SW 1271 (cell line): ENCODE measurements at regions not wholly inside any gene's neighbourhood (a gene's known extent, or its start where the extent isn't known, plus 50 kb on each side); places are given as distances from the start of the nearest gene placed in this dataset.
"Not testable (repeated sequence)": the region's sequence is repeated elsewhere in the genome, so short reads cannot be mapped to it uniquely, and the experiment has no call there.

ENCODE experiments used
- DNase-seq, 2 experiments: peaks; one replicate each; lab custom pipeline; 2025; lab: John Stamatoyannopoulos, UW

DNA sequence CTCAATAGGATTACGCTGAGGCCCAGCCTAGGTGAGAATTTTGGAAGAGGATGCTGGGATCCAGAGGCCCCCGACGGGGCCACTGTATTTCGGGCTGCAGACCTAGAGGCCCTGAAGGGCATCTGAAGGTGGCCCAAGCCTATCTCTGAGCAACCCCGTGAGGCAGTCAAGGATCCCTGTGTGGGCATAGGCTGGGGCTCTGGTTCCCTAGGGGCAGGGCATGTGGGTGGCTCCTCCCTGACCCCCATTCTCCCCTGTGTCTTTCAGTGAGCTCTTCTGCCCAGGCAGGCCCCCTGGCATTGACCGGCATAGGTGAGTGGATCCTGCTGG, 216.0 kb downstream of the SNRPN start:
- no peak for DNase-seq

DNA sequence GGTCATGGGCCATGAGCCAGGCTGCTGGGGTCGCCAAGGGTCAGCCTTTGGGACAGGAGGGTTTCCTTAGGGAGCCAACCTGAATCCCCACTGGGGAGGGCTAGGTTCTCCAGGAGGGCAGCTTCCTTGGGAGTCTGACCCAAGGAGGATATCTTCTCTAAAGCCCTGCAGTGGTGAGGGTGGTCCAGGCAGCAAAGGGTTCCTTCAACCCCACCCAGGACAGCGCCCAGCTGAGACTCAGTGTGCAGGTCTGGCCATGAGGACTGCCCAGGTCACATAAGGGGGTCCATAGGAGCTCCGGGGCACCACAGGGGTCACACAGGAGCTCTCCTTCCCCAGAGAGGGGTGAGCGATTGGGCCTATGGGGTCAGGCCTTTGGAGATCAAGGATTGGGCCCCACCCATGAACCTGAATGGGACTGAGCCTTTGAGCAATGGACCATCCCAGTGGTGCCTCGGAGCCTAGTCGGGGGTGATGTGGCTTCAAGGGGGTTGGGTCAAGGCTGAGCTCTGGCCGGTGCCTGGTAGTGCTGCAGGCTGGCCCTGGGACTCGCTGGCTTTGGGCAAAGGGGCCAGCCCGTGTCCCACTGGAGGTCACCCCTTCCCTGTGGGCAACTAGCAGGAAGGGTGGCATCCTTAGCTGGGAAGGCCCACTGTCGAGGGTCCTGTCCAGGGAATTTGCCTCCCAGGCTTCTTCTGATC, 216.5 kb downstream of the SNRPN start:
- DNase-seq, result no peak

DNA sequence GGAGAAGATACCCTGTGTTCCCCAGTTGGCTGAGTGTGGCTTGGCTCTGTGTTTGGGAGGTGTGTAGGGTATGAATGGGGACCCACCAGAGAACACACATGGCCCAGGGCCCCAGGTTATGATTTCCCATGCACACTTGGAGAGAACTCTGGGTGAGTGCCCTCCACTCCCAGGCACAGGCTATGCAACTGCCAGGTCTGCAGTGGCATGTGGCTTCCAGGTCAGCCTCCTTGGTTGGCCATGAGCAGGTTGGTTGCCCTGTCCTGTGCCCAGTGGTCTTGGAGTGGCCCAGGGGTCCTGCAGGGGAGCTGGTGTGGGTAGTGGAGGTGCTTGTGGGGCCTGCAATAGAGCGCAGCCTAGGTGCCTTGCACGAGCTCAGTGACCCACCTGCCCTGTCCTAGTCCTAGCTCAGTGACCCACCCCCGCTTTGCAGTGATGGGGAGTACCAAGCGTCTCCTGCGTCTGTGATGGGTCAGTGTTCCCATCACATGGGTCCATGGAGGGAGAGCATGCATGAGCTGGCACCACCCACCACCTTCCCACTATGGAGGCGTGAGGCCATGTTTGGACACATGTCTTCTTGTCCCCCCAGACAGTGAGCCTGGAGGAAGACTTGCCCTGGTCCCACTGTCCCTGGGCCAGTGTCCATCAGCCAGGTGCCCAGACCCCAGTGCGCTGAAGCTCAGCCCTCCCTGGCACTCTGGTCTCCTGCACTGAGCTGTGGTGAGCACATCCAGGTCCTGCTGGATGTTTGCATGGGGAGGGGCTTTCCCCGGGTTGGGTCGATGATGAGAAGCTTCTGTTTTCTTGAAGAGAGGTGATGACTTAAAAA, 217.3 kb downstream of the SNRPN start:
- no peak for DNase-seq

DNA sequence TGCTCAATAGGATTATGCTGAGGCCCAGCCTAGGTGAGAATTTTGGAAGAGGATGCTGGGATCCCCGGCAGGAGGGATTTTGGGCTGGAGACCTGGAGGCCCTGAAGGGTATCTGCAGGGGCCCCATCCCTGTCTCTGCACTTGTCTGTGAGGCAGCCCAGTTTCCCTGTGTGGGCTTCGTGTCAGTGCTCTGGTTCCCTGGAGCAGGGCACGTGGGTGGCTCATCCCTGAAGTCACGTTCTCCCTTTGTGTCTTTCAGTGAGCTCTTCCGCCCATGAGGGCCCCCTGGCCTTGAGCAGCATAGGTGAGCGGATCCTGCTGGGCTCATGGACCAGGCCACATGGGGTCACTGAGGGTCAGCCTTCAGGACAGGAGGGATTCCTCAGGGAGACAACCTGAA, 217.9 kb downstream of the SNRPN start:
- no peak for DNase-seq

DNA sequence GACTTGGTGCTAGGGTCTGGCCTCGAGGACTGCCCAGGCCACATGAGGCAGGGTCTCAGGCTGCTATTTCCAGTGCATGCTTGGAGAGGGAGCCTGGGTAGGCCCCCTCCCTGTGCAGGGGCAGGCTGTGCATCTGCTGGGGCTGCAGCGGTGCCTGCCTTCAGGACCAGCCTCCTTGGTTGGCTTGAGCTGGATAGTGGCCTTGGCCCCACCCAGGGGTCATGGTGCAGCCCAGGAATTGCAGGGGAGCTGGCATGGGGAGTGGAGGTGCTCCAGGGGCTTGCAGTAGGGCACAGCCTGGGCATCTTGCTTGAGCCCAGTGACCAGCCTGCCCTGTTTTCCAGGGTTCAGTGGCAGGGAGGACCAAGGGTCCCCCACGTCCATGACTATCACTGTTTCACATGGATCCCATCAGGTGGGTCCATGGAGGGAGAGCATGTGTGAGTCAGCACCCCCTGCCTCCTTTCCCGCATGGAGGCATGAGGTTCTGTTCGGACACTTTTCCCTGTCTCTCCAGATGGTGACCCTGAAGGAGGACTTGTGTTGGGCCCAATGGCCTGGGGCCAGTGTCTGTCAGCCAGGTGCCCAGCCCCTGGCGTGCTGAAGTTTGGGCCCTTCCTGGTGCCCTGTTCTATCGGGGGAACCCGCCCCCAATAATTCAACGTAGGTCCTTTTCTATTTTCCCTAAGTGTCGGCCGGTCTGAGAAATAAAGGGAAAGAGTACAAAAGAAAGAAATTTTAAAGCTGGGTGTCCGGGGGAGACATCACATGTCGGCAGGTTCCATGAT, 218.6 kb downstream of the SNRPN start:
- no peak for DNase-seq

DNA sequence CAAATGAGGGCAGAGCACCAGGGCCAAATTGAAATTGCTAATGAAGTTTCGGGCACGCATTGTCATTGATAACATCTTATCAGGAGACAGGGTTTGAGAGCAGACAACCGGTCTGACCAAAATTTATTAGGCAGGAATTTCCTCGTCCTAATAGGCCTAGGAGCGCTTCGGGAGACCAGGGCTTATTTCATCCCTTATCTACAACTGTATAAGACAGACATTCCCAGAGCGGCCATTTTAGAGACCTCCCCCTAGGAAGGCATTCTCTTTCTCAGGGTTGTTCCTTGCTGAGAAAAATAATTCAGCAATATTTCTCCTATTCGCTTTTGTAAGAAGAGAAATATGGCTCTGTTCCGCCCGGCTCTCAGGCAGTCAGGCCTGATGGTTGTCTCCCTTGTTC, 219.4 kb downstream of the SNRPN start:
- DNase-seq, result not testable (repeated sequence)

DNA sequence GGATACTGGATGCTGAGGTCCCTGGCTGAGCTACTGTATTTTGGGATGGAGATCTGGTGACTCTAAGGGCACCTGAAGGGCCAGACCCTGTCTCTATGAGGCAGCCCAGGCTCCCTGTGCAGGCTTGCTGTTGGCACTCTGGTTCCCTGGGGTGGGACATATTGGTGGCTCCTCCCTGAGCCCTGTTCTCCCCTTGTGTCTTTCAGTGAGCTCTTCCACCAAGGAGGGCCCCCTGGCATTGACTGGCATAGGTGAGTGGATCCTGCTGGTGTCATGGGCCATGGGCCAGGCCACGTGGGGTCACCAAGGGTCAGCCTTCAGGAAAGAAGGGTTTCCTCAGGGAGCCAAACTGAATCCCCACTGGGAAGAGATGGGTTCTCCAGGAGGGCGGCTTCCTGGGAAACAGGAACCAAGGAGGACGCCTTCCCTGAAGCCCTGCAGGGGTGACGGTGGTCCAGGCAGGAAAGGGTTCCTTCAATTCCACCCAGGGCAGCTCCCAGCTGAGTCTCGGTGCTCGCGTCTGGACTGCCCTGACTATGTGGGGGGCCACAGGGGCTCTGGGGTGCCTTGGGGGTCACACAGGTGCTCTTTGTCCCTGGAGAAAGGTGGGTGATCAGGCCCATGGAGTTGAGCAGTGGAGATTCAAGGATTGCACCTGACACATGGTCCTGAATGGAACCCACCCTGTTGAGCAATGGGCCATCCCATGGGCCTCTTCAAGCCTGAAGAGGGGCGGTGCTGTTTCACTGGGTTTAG, 220.4 kb downstream of the SNRPN start:
- DNase-seq, result no peak

DNA sequence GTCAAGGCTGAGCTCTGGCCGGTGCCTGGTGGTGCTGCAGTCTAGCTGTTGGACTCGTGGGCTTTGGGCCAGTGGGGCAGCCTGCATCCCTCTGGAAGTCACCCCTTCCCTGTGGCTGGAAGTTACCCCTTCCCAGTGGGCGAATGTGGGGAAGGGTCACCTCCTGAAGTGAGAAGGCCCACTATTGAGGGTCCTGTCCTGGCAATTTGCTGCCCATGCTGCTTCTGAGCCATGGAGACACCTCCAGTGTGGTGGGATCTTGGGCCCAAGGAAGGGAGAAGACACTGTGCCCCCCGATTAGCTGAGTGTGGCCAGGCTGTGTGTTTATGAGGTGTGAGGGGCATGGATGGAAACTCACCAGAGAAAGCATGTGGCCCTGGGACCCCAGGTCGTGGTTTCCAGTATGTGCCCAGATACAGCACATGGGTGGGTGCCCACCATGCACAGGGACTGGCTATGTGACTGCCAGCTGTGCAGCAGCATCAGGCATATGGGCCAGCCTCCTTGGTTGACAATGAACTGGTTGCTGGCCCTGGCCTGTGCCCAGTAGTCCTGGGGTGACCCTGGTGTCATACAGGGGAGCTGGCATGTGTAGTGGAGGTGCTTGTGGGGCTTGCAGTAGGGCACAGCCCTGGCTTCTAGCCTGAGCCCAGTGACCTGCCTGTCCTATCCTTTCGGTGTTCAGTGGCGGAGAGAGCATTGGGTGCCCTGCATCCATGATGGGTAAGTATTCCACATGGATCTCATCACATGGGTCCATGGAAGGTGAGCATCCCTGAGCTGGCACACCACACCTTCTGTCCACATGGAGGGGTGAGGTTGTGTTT, 221.2 kb downstream of the SNRPN start:
- no peak for DNase-seq

DNA sequence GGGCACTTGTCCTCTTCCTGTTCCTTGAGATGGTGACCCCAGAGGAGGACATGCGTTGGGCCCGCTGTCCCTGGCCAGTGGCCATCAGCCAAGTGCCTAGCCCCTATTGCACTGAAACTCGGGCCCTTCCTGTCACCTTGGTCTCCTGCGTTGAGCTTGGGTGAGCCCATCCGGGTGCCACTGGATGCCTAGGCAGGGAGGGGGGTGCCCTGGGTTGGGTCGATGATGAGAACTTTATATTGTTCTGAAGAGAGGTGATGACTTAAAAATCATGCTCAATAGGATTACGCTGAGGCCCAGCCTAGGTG, 221.8 kb downstream of the SNRPN start:
- no peak for DNase-seq

DNA sequence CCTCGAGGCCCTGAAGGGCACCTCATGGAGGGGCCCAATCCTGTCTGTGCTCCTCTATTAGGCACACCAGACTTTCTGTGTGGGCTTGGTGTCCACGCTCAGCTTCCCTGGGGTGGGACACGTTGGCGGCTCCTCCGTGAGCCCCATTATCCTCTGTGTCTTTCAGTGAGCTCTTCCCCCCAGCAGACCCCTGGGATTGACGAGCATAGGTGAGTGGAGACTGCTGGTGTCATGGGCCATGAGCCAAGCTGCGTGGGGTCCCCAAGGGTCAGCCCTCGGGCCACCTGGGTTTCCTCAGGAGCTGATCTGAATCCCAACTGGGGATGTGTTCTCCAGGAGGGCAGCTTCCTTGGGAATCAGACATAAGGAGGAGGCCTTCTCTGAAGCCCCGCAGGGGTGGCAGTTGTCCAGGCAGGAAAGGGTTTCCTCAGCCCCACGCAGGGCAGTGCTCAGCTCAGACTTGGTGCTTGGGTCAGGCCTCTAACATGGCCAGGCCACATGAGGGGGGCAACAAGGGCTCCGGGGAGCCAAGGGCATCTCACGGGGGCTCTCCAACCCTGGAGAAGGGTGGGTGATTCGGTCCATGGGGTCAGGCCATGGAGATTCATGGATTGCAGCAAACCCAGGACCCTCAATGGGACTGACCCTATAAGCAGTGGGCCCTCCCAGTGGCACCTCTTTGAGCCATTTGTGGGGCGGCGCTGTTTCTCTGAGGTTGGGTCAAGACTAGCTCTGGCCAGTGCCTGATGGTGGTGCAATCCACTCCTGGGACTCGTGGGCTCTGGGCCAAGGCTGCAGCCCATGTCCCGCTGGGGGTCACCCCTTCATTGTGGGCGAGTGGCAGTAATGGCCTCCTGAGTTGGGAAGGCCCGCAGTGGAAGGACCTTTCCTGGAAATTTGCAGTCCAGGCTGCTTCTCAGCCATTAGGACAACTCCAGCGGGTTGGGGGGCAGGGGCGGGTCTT, 222.5 kb downstream of the SNRPN start:
- no peak for DNase-seq

DNA sequence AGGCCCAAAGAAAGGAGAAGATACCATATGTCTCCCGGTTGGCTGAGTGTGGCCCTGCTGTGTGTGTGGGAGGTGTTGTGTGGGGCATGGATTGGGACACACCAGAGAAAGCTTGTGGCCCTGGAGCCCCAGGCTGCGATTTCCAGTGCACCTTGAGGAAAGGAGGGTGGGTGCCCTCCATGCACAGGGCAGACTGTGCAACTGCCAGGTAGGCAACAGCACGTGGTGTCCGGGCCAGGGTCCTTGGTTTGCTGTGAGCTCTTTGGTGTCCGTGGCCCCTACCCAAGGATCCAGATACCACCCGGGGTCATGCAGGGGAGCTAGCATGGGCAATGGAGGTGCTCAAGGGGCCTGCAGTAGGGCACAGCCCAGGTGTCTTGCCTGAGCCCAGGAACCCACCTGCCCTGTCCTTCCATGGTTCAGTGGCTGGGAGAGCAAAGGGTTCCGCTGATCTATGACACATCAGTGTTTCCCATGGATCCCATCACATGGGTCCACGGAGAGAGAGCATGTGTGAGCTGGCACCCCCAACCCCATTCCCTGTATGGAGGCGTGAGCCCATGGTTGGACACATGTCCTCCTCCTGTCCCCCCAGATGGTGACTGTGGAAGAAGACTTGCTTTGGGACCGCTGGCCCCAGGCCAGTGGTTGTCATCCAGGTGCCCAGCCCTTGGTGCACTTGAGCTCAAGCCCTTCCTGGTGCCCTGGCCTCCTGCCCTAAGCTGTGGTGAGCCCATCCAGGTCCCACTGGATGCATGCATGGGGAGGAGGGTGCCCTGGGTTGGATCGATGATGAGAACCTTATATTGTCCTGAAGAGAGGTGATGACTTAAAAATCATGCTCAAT, 223.4 kb downstream of the SNRPN start:
- no peak for DNase-seq

DNA sequence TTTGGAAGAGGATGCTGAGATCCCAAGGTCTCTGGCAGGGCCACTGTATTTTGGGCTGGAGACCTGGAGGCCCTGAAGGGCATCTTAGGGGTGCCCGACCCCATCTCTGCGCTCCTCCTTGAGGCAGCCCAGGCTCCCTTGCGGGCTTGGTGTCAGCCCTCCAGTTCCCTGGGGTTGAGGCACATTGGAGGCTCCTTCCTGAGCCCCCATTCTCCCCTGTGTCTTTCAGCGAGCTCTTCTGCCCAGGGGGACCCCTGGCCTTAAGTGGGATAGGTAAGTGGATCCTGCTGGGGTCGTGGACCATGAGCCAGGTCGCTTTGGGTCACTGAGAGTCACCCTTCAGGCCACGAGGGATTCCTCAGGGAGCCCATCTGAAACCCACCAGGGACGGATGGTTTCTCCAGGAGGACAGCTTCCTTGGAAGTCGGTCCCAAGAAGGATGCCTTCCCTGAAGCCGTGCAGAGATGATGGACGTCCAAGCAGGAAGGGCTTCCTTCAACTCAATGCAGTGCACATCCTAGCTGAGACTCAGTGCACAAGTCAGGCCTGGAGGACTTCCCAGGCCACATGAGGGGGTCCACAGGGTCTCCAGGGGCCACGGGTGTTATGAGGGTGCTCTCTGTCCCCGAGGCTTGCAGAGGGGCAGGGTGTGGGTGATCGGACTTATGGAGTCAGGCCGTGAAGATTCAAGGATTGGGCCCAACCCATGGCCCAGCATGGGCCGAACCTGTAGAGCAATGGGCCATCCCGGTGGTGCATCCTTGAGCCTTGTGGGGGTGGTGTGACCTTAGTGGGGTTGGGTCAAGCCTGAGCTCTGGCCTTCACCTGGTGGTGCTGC, 224.3 kb downstream of the SNRPN start:
- no peak for DNase-seq

DNA sequence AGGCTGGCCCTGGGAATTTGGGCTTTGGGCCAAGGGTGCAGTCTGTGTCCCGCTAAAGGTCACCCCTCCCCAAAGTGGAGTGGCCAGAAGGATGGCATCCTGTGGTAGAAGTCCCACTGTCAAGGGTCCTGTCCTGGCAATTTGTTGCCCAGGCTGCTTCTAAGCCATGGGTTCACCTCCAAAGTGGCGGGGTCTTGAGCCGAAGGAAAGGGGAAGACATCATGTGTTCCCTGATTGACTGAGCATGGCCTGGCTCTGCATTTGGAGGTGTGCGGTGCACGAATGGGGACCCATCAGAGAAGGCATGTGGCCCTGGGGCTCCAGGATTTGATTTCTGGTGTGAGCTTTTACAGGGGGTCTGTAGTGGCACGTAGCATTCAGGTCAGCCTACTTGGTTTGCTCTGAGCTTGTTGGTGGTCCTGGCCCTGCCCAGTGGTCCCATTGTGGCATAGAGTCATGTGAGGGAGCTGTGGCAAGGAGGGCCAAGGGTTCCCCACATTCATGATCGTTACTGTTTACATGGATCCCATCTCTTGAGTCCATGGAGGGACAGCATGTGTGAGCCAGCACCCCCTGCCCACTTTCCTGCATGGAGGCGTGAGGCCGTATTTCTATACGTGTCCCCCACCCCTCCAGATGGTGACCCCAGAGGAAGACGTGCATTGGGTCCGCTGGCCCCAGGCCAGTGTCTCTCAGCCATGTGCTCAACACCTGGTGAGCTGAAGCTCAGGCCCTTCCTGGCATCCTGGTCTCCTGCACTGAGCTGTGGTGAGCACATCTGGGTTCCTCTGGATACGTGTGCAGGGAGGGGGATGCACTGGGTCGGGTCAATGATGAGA, 225.1 kb downstream of the SNRPN start:
- DNase-seq, result no peak

DNA sequence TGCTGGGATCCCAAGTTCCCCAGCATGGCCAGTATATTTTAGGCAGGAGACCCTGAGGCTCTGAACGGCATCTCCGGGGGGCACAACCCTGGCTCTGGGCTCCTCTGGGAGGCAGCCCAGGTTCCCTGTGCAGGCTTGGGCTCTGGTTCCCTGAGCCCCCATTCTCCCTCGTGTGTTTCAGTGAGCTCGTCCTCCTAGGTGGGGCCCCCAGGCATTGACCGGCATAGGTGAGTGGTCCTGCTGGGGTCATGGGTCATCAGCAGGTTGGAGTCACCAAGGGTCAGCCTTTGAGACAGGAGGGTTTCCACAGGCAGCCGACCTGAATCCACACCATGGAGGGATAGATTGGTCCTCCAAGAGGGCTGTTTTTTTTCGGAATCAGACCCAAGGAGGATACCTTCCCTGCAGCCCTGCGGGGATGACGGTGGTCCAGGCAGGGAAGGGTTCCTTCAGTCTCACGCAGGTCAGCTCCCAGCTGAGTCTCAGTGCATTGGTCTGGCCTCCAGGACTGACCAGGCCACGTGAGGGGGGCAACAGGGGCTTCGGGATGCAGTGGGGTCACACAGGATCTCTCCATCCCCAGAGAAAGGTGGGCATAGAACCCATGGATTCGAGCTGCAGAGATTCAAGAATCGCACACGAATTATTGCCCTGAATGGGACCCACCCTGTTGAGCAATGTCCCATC, 226.0 kb downstream of the SNRPN start:
- DNase-seq, result no peak

DNA sequence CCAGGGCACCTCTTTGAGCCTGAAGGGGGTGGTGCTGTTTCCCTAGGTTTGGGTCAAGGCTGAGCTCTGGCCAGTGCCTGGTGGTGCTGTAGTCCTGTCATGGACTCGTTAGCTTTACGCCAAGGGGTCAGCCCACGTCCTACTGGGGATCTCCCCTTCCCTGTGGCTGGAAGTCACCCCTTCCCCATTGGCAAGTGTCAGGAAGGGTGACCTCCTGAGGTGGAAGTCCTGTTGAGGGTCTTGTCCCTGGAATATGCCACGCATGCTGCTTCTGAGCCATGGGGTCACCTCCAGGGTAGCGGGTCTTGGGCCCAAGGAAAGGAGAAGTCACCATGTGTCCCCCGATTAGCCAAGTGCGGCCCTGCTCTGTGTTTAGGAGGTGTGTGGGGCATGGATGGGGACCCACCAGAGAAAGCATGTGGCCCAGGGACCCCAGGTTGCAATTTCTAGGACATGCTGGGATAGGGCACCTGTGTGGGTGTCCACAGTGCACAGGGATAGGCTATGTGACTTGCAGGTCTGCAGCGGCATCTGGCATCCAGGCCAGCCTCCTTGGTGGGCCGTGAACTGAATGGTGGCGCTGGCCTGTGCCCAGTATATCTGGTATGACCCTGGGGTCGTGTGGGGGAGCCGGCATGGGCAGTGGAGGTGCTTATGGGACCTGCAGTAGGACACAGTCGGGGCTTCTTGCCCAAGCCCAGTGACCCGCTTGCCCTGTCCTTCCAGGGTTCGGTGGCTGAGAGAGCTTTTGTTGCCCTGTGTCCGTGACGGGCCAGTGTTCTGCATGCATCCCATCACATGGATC, 226.7 kb downstream of the SNRPN start:
- DNase-seq, result no peak

DNA sequence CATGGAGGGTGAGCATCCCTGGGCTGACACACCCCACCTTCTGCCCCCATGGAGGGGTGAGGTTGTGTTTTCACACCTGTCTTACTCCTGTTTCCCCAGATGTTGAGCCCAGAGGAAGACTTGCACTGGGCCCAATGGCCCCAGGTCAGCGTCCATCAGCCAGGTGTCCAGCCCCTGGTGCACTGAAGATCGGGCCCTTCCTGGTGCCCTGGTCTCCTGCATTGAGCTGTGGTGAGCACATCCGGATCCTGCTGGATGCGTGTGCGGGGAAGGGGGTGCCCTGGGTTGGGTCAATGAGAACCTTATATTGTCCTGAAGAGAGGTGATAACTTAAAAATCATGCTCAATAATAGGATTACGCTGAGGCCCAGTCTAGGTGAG, 227.3 kb downstream of the SNRPN start:
- no peak for DNase-seq
